ENCODE measurements at regions not wholly inside any gene's neighbourhood (a gene's known extent, or its start where the extent isn't known, plus 50 kb on each side); places are given as distances from the start of the nearest gene placed in this dataset.

DNA sequence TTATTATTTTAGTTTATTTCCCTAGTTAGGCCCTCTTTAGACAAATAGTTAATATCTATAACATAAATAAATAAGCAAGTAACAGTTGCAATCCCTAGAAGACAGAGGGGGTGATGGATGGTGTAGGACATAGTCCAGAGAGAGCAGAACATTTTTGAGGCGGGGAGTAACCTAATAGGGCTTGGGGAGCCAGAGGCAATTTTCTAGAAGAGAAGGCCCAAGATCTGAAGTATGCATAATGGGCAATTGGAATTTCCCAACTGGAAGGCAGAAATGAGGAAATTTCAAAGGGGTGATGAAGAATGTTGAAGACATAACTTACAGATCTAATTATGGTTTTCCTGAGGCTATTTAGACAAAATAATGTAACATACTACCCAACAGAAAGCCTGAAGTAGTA is 525.7 kb downstream of the TUSC7 start:
- no peaks in the 10 kb centered on the region for H3K9me3 ChIP-seq (ENCODE audit: control insufficient read depth, low read length, poor library complexity, severe bottlenecking)
- Mint-ChIP-seq H3K4me1 (no peaks in the 10 kb centered on the region), H3K36me3 (ENCODE audit: low read depth) (no peaks in the 10 kb centered on the region), H3K4me3 (no peak overlapping the region), H3K27ac (no peak overlapping the region), H3K27me3 (no peaks in the 10 kb centered on the region)
- no peak for DNase-seq
- no peak for ATAC-seq

GRCh38 chr3:117238806-117239205 is 529.2 kb downstream of the TUSC7 start:
- Mint-ChIP-seq H3K27me3 (no peaks in the 10 kb centered on the region), H3K27ac (no peak overlapping the region), H3K36me3 (ENCODE audit: low read depth) (no peaks in the 10 kb centered on the region), H3K4me1 (no peaks in the 10 kb centered on the region), H3K4me3 (no peak overlapping the region)
- no peak for ATAC-seq
- no peak for DNase-seq
- H3K9me3 ChIP-seq (ENCODE audit: control insufficient read depth, low read length, poor library complexity, severe bottlenecking): no peaks in the 10 kb centered on the region

GRCh38 chr3:117243657-117244056 is 534.1 kb downstream of the TUSC7 start:
- H3K27ac Mint-ChIP-seq: no peak overlapping the region
- no peaks in the 10 kb centered on the region for H3K27me3 Mint-ChIP-seq
- no peak for ATAC-seq
- no peaks in the 10 kb centered on the region for H3K36me3 Mint-ChIP-seq (ENCODE audit: low read depth)
- no peaks in the 10 kb centered on the region for H3K9me3 ChIP-seq (ENCODE audit: control insufficient read depth, low read length, poor library complexity, severe bottlenecking)
- H3K4me1 Mint-ChIP-seq: no peaks in the 10 kb centered on the region
- no peak overlapping the region for H3K4me3 Mint-ChIP-seq
- DNase-seq: no peak

- no peak overlapping the region for H3K27ac Mint-ChIP-seq
- H3K9me3 ChIP-seq (ENCODE audit: control insufficient read depth, low read length, poor library complexity, severe bottlenecking): no peaks in the 10 kb centered on the region
- DNase-seq (no peak), ATAC-seq (no peak)
- H3K36me3 Mint-ChIP-seq (ENCODE audit: low read depth): no peaks in the 10 kb centered on the region
- no peaks in the 10 kb centered on the region for H3K4me1 Mint-ChIP-seq
- H3K4me3 Mint-ChIP-seq: no peak overlapping the region
- H3K27me3 Mint-ChIP-seq: no peaks in the 10 kb centered on the region
These were observed 537.4 kb downstream of the TUSC7 start for GRCh38 chr3:117246771-117247555.

GRCh38 chr3:117248153-117248552 is 538.6 kb downstream of the TUSC7 start:
- Mint-ChIP-seq H3K27me3 (no peaks in the 10 kb centered on the region), H3K27ac (no peak overlapping the region), H3K4me3 (no peak overlapping the region), H3K36me3 (ENCODE audit: low read depth) (no peaks in the 10 kb centered on the region), H3K4me1 (no peaks in the 10 kb centered on the region)
- H3K9me3 ChIP-seq (ENCODE audit: control insufficient read depth, low read length, poor library complexity, severe bottlenecking): no peaks in the 10 kb centered on the region
- no peak for ATAC-seq
- DNase-seq: no peak

- H3K27me3 Mint-ChIP-seq: no peaks in the 10 kb centered on the region
- H3K4me3 Mint-ChIP-seq: no peak overlapping the region
- ATAC-seq (no peak), DNase-seq (no peak)
- H3K36me3 Mint-ChIP-seq (ENCODE audit: low read depth): no peaks in the 10 kb centered on the region
- H3K4me1 Mint-ChIP-seq: no peaks in the 10 kb centered on the region
- no peak overlapping the region for H3K27ac Mint-ChIP-seq
- H3K9me3 ChIP-seq (ENCODE audit: control insufficient read depth, low read length, poor library complexity, severe bottlenecking): no peaks in the 10 kb centered on the region
These were observed 542.6 kb downstream of the TUSC7 start for GRCh38 chr3:117252208-117252607.

DNA sequence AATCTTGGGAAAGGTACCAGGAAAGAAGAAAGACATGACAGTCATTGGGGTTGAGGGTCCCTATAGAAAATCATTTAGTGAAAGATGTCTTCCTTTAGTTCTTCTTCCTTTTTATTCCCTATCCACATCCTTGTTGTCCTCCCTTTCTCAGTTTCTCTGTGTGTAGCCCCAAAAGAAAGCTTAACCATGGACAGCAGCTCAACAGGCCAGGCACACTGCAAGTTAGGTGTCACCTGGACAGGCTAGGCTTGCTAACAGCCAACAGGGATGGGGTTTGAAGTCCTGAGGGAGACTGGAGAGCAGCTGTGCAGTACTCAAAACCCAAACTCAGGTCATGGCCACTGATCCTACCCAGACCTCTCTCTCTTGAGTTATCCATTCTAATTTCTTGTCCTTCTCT is 543.1 kb downstream of the TUSC7 start:
- H3K36me3 Mint-ChIP-seq (ENCODE audit: low read depth): no peaks in the 10 kb centered on the region
- H3K27me3 Mint-ChIP-seq: no peaks in the 10 kb centered on the region
- H3K4me3 Mint-ChIP-seq: no peak overlapping the region
- ATAC-seq (no peak), DNase-seq (no peak)
- H3K9me3 ChIP-seq (ENCODE audit: control insufficient read depth, low read length, poor library complexity, severe bottlenecking): no peaks in the 10 kb centered on the region
- no peak overlapping the region for H3K27ac Mint-ChIP-seq
- no peaks in the 10 kb centered on the region for H3K4me1 Mint-ChIP-seq

- Mint-ChIP-seq H3K27me3 (no peaks in the 10 kb centered on the region), H3K36me3 (ENCODE audit: low read depth) (no peaks in the 10 kb centered on the region), H3K4me3 (no peak overlapping the region), H3K4me1 (no peaks in the 10 kb centered on the region), H3K27ac (no peak overlapping the region)
- ATAC-seq: no peak
- no peak for DNase-seq
- H3K9me3 ChIP-seq (ENCODE audit: control insufficient read depth, low read length, poor library complexity, severe bottlenecking): no peaks in the 10 kb centered on the region
These were observed 544.1 kb downstream of the TUSC7 start for GRCh38 chr3:117253636-117254035.

GRCh38 chr3:117254985-117255384 is 545.4 kb downstream of the TUSC7 start:
- ATAC-seq (no peak), DNase-seq (no peak)
- H3K4me3 Mint-ChIP-seq: no peak overlapping the region
- no peak overlapping the region for H3K27ac Mint-ChIP-seq
- H3K36me3 Mint-ChIP-seq (ENCODE audit: low read depth): no peaks in the 10 kb centered on the region
- no peaks in the 10 kb centered on the region for H3K4me1 Mint-ChIP-seq
- no peaks in the 10 kb centered on the region for H3K27me3 Mint-ChIP-seq
- no peaks in the 10 kb centered on the region for H3K9me3 ChIP-seq (ENCODE audit: control insufficient read depth, low read length, poor library complexity, severe bottlenecking)

- Mint-ChIP-seq H3K36me3 (ENCODE audit: low read depth) (no peaks in the 10 kb centered on the region), H3K4me3 (no peak overlapping the region), H3K27ac (no peak overlapping the region), H3K4me1 (no peaks in the 10 kb centered on the region), H3K27me3 (no peaks in the 10 kb centered on the region)
- ATAC-seq (no peak), DNase-seq (no peak)
- H3K9me3 ChIP-seq (ENCODE audit: control insufficient read depth, low read length, poor library complexity, severe bottlenecking): no peaks in the 10 kb centered on the region
These were observed 546.2 kb downstream of the TUSC7 start for GRCh38 chr3:117255736-117256135.

GRCh38 chr3:117261983-117262421 is 552.4 kb downstream of the TUSC7 start:
- H3K9me3 ChIP-seq (ENCODE audit: control insufficient read depth, low read length, poor library complexity, severe bottlenecking): no peaks in the 10 kb centered on the region
- Mint-ChIP-seq H3K4me3 (no peak overlapping the region), H3K36me3 (ENCODE audit: low read depth) (no peaks in the 10 kb centered on the region), H3K27me3 (no peaks in the 10 kb centered on the region), H3K27ac (no peak overlapping the region), H3K4me1 (no peaks in the 10 kb centered on the region)
- ATAC-seq (no peak), DNase-seq (no peak)

DNA sequence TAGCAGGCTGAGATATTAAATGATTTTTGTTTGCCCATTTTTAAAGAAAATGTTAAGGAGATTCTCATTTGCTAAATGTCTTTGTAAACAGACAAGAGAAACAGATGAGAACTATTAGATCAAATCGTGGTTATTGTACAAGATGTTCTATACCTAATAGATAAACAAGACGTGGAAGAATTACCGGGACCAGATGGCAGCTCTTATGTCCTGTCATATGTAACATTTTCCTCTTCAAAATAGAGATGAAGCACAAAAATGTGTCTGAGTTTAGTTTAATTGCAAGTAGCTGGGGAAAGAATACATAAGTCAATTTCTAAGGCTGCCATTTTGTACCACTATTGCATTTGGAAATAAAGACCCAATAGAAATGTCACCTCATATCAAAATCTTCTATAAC is 553.7 kb downstream of the TUSC7 start:
- ATAC-seq (no peak), DNase-seq (no peak)
- Mint-ChIP-seq H3K4me3 (no peak overlapping the region), H3K27me3 (no peaks in the 10 kb centered on the region), H3K4me1 (no peaks in the 10 kb centered on the region), H3K36me3 (ENCODE audit: low read depth) (no peaks in the 10 kb centered on the region), H3K27ac (no peak overlapping the region)
- no peaks in the 10 kb centered on the region for H3K9me3 ChIP-seq (ENCODE audit: control insufficient read depth, low read length, poor library complexity, severe bottlenecking)

DNA sequence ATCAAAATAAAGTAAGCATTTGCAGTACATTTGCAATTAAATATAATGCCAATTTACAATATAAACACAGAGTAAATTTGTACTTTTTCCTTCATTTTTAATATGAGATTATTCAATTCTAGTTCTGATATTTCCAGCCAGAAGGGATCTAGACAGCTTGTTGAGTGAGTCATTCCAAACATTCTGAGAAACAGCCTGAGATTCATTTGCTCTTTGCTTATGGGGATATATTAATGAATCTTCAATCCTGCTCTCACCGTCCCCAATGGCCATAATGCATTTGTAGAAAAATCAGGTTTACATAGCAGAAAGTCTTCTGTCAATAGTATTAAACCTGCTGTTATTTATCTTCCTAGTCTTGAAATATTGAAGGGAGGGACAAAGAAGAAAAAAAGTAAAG is 554.2 kb downstream of the TUSC7 start:
- ATAC-seq (no peak), DNase-seq (no peak)
- Mint-ChIP-seq H3K4me1 (no peaks in the 10 kb centered on the region), H3K4me3 (no peak overlapping the region), H3K27ac (no peak overlapping the region), H3K36me3 (ENCODE audit: low read depth) (no peaks in the 10 kb centered on the region), H3K27me3 (no peaks in the 10 kb centered on the region)
- no peaks in the 10 kb centered on the region for H3K9me3 ChIP-seq (ENCODE audit: control insufficient read depth, low read length, poor library complexity, severe bottlenecking)

DNA sequence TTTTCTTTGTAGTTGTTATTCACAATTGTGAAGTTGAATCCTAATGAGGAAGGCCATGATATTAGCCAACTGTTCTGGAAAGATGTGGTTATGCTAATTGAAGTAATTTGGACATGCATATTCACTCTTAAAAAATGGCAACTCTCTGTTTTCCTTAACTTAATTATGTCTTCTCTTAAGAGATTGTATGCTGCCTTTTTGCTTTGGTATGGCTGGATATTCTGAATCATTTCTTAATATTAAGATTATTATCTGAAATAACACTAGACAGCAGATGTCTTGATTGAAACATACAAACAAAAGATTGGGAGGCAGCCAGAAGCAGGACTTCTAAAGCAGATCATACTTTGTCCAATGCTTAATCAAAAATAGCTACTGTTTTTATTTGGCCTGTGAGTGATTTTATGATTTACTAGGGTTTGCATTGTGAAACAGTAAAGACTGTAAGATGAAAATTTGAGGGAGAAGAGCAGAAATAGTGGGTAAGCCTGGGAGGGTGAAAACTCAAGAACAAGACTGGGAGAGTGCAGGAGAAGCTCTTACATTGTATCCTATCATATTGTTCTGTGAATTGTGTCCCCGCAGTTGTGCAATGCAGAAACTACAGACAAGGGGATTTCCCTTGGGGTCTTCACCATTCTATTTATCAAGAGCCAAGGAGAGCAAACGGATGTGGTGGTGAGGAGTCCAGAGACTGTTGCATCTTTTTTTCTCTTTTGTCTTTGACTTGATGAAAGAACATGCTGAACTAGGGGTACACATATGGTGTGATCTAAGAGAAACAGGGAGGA is 554.8 kb downstream of the TUSC7 start:
- Mint-ChIP-seq H3K36me3 (ENCODE audit: low read depth) (no peaks in the 10 kb centered on the region), H3K4me1 (no peaks in the 10 kb centered on the region), H3K27me3 (no peaks in the 10 kb centered on the region), H3K27ac (no peak overlapping the region), H3K4me3 (no peak overlapping the region)
- ATAC-seq: no peak
- H3K9me3 ChIP-seq (ENCODE audit: control insufficient read depth, low read length, poor library complexity, severe bottlenecking): no peaks in the 10 kb centered on the region
- DNase-seq: no peak
